Forelimb muscle (tissue), 1 donor: ENCODE measurements at regions not wholly inside any gene's neighbourhood (a gene's known extent, or its start where the extent isn't known, plus 50 kb on each side); places are given as distances from the start of the nearest gene placed in this dataset.
A peak's percentile ranks its signal among the peaks of the same experiment; 100 is the strongest.

Experiments
- DNase-seq: peaks from one replicate; pipeline ENCODE4 v3.0.0-alpha.2; 2013; ENCODE audit warnings: low read depth

DNA sequence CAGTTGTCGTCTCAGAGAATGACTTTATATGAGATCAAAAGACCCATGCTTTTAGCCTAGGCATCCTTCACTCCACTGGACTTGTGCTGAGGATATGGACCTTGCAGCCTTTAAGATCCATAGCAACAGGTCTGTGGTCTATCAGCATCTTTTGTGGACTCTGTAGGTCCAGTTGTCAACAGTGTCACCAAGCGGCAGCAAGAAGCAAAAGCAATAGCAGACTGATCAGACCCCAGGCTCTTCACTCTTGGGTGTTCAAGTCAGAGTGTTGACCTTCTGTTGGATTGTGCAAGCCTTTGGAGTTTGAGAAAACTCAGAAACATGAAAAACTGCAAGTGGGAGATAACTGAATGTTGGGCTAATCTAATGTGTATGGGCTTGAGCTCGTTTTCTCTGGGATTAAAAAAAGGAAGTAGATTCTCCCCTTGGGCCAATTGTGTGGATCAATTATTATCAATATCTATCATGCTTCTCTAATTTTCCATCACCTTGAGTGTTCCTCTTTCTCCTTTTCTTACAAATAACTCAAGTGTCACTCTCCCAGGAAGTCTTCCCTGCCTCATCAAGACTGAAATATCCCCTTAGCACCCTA lies 144.2 kb downstream of the LYPLAL1 start:
- no peak for DNase-seq

- no peak for DNase-seq
Measured at GRCh38 chr1:219316066-219316465, 142.4 kb downstream of the LYPLAL1 start.

DNA sequence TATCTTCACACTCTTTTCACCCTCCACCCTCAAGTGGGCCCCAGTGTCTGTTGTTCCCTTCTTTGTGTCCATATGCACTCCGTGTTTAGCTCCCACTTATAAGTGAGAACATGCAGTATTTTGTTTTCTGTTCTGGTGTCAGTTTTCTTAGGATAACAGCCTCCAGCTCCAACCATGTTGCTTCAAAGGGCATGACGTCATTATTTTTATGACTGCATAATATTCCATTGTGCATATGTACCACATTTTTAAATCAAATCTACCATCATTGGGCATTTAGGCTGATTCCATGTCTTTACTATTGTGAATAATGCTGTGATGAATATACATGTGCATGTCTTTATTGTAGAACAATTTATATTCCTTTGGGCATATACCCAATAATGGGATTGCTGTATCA lies 140.3 kb downstream of the LYPLAL1 start:
- no peak for DNase-seq

DNA sequence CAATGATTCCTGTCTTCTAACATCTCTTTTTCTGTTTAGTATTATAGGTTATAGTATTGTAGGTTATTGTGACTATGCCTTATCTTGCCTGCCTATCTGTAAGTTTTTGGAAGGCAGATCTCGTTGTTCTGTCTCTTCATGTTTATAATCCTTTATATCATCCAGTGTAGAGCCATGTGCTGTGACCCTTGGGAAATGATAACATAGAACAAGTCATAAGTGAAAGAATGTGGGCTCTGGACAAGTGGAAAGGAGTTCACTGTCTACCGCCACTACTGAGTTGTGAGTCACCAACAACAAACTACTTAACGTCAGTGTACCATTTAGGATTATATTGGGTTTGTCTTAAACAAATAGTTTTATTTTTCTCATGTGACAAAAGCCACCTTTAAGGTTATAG lies 139.3 kb downstream of the LYPLAL1 start:
- DNase-seq, result no peak

DNA sequence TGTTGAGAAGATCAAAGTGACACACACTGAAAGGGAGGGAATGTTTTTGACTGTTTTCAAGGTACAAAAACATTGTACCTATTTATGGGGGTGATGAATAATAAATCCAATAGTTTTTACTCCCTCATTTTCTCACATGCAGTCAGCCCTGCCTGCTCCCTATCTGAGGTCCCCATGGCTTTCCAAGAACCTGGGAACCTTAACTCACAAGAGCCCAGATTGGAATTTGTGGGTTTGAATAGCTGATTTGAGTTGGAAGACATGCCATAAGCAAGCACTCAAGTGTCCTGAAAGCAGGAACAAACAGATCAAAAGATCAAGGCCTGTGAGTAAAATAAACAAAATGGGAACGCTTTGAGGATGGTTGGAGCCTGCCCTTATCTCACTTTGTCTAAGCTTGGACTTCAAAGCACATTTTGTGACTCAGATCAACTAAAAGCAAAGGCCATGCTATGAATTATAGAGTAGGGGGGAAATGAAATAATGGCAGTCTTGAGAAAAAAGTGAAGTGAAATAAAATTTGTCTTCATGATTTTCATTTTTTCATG lies 136.6 kb downstream of the LYPLAL1 start:
- no peak for DNase-seq

DNA sequence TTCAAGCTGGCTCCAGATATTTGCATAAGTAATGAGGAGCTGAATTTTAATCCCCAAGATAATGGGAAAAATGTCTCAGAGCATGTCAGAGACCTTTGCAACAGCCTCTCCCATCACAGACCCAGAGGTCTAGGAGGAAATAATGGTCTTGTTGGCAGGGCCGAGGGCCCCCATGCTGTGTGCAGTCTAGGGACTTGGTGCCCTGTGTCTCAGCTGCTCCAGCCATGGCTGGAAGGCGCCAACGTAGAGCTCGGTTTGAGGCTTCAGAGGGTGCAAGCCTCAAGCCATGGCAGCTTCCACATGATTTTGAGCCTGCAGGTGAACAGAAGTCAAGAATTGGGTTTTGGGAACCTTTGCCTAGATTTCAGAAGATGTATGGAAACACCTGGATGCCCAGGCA lies 134.7 kb downstream of the LYPLAL1 start:
- DNase-seq, result no peak

GRCh38 chr1:219304227-219305226 lies 130.8 kb downstream of the LYPLAL1 start:
- DNase-seq, result no peak

- no peak for DNase-seq
Measured at GRCh38 chr1:219302697-219303096, 129.0 kb downstream of the LYPLAL1 start.

DNA sequence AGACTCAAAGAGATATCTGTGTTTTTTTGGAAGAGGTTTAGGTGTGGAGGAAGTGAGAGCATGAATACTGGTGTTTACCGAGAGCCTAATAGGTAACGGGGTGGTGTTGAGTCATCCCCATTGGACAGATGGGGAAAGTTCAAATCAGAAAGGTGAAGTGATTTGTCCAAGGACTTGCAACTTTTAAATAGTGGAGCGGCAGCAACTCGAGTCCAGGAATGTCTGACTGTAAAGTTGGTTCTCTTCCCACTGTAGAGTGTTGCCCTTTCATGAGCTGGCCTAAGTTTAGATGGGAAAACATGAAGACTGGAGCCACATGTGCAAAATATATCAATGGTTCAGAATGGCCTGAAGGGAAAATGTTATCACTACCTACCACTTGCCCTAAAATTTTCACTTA lies 125.7 kb downstream of the LYPLAL1 start:
- DNase-seq, result no peak

DNA sequence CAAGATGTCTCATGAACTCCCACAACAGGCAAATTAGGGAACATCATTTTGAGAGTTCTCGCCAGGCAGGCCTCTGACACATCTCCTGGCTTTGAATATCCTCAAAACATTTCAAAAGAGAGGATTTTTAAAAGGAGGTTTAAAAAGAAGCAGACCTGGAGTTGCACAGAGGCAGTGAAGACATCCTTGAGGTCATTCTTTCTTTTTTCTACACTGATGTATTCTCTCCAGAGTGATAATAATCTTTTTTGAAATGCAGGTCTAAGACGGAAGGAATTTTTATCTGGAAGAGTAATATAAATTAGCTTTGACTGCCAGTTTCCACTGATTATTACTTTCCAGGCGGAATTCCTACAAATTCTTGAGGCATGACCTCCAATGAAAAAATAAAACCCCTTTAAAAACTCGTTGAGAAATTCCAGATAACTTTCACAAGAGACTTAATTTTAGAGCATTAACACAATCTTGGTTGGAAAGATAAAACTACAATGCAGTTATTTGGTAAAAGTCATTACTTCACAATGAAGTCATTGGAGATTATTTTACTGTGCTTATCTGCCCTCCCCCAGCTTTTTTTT lies 125.0 kb downstream of the LYPLAL1 start:
- peak; percentile 83 for DNase-seq

DNA sequence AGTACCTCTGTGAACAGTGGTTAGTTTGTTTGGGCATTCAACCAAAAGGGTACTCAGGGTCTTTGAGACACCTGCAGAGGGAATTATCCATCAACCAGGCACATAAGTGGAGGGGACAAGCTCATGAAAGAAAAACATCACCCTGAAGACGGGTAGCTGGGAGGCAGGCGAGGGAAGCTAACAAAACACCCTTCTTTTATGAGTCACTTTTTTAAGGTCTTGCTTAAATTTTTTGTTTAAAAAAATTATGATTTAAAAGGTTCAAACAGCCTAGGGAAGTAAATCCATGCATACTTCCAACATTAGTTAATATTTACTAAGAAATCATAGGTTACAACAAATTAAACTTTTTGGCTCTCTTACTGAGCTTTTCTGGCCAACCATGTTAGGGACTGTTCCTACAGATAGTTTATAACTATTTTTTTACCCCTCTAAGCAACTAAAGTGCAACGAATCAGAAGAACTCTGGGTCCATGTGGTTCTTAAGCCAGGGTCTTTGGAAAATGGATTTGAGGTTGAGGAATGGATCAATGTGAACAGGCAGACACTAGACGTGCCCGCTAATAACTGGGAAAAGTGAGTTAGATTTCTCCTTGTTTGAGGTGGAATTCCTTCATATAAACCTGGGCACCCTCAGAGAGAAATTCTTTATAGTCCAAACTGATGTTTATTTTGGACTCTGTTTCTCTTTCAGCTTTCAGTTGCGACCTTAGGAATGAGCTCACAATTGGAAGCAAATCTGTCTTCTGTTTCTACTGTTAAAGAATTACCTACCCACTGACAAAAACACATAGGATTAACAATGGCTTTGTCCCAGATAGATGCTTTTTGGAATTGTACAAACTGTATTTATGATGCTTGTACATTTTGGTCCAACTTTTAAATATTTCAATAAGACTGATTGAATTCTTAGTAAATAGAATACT lies 123.0 kb downstream of the LYPLAL1 start:
- DNase-seq, result peak; percentile 62

- no peak for DNase-seq
Measured at GRCh38 chr1:219294251-219294650, 120.6 kb downstream of the LYPLAL1 start.

DNA sequence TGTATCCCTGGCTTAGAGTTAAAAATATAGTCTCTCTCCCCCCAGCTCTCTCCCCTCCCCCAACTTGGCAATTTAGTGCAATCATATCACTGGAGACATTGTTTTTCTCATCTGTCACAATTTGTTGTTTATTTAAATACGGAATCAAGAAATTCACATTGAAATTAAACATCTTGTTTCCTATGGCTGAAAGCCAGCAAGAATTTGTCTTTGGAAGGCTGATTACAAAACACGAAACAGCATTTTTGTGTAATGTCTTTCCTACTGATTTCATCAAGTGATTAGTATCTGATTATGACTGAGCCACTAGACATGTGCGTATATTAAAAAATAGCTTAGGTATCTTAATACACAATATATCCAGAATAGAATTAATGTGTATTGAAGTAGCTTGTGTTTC lies 119.7 kb downstream of the LYPLAL1 start:
- DNase-seq, result no peak

DNA sequence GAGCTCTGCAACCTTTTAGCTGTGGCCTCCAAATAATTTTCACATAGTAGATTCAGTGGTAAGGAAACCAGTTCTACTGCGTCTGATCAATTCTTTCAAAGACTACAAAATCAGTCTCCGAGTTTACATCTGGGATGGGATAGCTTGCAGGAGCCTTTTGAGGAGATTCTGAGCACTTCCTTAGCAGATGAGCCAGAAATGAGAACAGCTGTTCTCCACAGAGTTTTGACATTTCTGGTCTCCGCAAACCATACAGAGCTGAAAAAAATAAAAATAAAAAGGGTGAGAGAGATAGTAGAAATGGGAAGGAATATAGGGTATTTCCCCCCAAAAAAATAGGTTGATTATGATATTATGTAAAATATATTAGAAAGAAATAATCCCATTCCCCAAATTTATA lies 119.3 kb downstream of the LYPLAL1 start:
- no peak for DNase-seq

- DNase-seq, result no peak
Measured at GRCh38 chr1:219292341-219292740, 118.7 kb downstream of the LYPLAL1 start.

DNA sequence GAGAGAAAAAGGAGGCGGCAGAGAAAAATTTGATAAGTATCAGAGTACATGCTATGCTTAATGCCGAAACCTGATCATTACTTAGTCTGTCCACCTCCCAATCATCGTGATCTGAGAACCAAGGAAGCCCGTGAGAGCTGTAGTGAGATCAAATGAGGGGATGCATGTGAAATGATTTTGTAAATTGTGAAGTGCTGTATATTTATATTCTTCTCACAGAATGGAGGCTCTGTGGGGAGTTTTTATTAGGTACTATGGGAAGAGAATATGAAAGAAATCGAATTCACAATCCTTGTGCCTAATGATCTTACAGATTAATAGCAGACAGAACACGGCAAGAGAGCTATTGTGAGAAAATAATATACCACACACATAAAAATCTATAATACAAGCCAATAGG lies 115.5 kb downstream of the LYPLAL1 start:
- no peak for DNase-seq

- DNase-seq, result no peak
Measured at GRCh38 chr1:219283541-219283940, 109.9 kb downstream of the LYPLAL1 start.

- DNase-seq, result no peak
Measured at GRCh38 chr1:219281831-219282230, 108.2 kb downstream of the LYPLAL1 start.

GRCh38 chr1:219279017-219279770 lies 105.5 kb downstream of the LYPLAL1 start:
- DNase-seq, result no peak

GRCh38 chr1:219278288-219278687 lies 104.6 kb downstream of the LYPLAL1 start:
- DNase-seq, result no peak
